IPS DF 4.7 (cell line): ENCODE measurements at regions not wholly inside any gene's neighbourhood (a gene's known extent, or its start where the extent isn't known, plus 50 kb on each side); places are given as distances from the start of the nearest gene placed in this dataset.
"Not testable (repeated sequence)": the region's sequence is repeated elsewhere in the genome, so short reads cannot be mapped to it uniquely, and the experiment has no call there.

Experiments
- DNase-seq: peaks from one replicate; pipeline ENCODE4 v3.0.0-alpha.2; 2013; ENCODE audit warnings: low spot score; ENCODE audit errors: extremely low read depth

- DNase-seq = no peak
Measured at GRCh38 chr10:30560326-30560725, 69.2 kb downstream of the LYZL2 start.

- DNase-seq = no peak
Measured at GRCh38 chr10:30559180-30559579, 70.4 kb downstream of the LYZL2 start.

- no peak for DNase-seq
Measured at GRCh38 chr10:30558411-30558810, 71.1 kb downstream of the LYZL2 start.

- DNase-seq = no peak
Measured at GRCh38 chr10:30557884-30558283, 71.7 kb downstream of the LYZL2 start.

GRCh38 chr10:30556189-30556588 is 73.4 kb downstream of the LYZL2 start:
- DNase-seq = no peak

GRCh38 chr10:30555465-30555864 is 74.1 kb downstream of the LYZL2 start:
- DNase-seq = no peak

GRCh38 chr10:30554440-30554825 is 75.1 kb downstream of the LYZL2 start:
- no peak for DNase-seq

- no peak for DNase-seq
Measured at GRCh38 chr10:30553626-30554439, 75.7 kb downstream of the LYZL2 start.

GRCh38 chr10:30553018-30553625 is 76.4 kb downstream of the LYZL2 start:
- peak; percentile 53 for DNase-seq

- DNase-seq = no peak
Measured at GRCh38 chr10:30550967-30551815, 78.4 kb downstream of the LYZL2 start.

- not testable (repeated sequence) for DNase-seq
Measured at GRCh38 chr10:30549134-30549687, 80.3 kb downstream of the LYZL2 start.

- DNase-seq = no peak
Measured at GRCh38 chr10:30546511-30546910, 83.0 kb downstream of the LYZL2 start.

- DNase-seq = no peak
Measured at GRCh38 chr10:30542895-30543288, 86.7 kb downstream of the LYZL2 start.

- DNase-seq = no peak
Measured at GRCh38 chr10:30542001-30542894, 87.3 kb downstream of the LYZL2 start.

- DNase-seq = no peak
Measured at GRCh38 chr10:30540276-30540675, 89.3 kb downstream of the LYZL2 start.

GRCh38 chr10:30538086-30538485 is 91.5 kb downstream of the LYZL2 start:
- no peak for DNase-seq

- no peak for DNase-seq
Measured at GRCh38 chr10:30537586-30537985, 92.0 kb downstream of the LYZL2 start.

- DNase-seq = not testable (repeated sequence)
Measured at GRCh38 chr10:30537158-30537557, 92.4 kb downstream of the LYZL2 start.

- no peak for DNase-seq
Measured at GRCh38 chr10:30536578-30536977, 93.0 kb downstream of the LYZL2 start.

GRCh38 chr10:30535677-30536076 is 93.9 kb downstream of the LYZL2 start:
- no peak for DNase-seq
